Right lobe of liver (tissue), 6 donors: ENCODE measurements at regions not wholly inside any gene's neighbourhood (a gene's known extent, or its start where the extent isn't known, plus 50 kb on each side); places are given as distances from the start of the nearest gene placed in this dataset.

Experiments
- ATAC-seq, 4 donors: fragments of 200-7000 bp; cut with Tn5 transposase; one replicate each; pipeline ENCODE4 v1.9.1; 2020; ENCODE audit warnings: mild to moderate bottlenecking in 4 of 4, moderate library complexity in 4 of 4
- DNase-seq, 3 donors: peaks; one replicate each; pipeline ENCODE4 v3.0.0-alpha.2; 2020
- H3K27ac ChIP-seq, 3 donors: fragments of 200-600 bp; one replicate each; pipeline ENCODE4 v1.8.0; 2022
- H3K27me3 ChIP-seq, 2 donors: fragments of 200-600 bp; one replicate each; pipeline ENCODE4 v1.8.0; 2022
- H3K36me3 ChIP-seq, 4 donors: fragments of 200-600 bp; sonication (generic) in 1 of 4; one replicate each; pipeline versions ENCODE4 v1.5.1 to v1.8.0; 2017 to 2022; ENCODE audit warnings: control low read depth in 1 of 4
- H3K4me1 ChIP-seq, 4 donors: fragments of 200-600 bp; sonication (generic) in 1 of 4; one replicate each; pipeline versions ENCODE4 v1.5.1 to v1.8.0; 2017 to 2022; ENCODE audit warnings: control low read depth in 1 of 4
- H3K4me3 ChIP-seq, 3 donors: fragments of 200-600 bp; one replicate each; pipeline ENCODE4 v1.8.0; 2022
- H3K9me3 ChIP-seq, 4 donors: fragments of 200-600 bp; sonication (generic) in 1 of 4; one replicate each; pipeline versions ENCODE4 v1.5.1 to v1.8.0; 2017 to 2022; ENCODE audit warnings: control low read depth in 1 of 4
- POLR2A ChIP-seq: fragments of 450-650 bp; IDR thresholded peaks from one replicate; pipeline ENCODE4 v1.6.1; 2017; ENCODE audit warnings: antibody characterized with exemption, mild to moderate bottlenecking
- WGBS: methylation state at CpG from one replicate; pipeline ENCODE4 v1.1.6; 2018; ENCODE audit warnings: low coverage, low lambda C conversion rate; ENCODE audit not compliant: insufficient coverage; ENCODE audit errors: missing lambda C conversion rate; 5-methylcytosine and 5-hydroxymethylcytosine counted together
- intact Hi-C, 2 donors: fragments of 100-400 bp; cut with DNase I; formaldehyde crosslinking; loops; one replicate each; pipeline versions ENCODE4 v1.11.2 to v1.14.1; 2022
- TF ChIP-seq, protein P1 (sequence below), 4 donors: fragments of 200-600 bp in 3 of 4; fragments of 450-650 bp in 1 of 4; IDR thresholded peaks; one replicate each; pipeline versions ENCODE4 v1.5.1 to v1.8.0; 2016 to 2022; ENCODE audit warnings: antibody characterized with exemption in 4 of 4, mild to moderate bottlenecking in 2 of 4
- donor health status: DM: no; HTN: yes; CAD: no.
- donor health status: DM: no; HTN: no; CAD: no.
- donor health status: DM: no; HTN: no; CAD: no.
- donor health status: DM: no; HTN: yes; CAD: no.
- donor health status: DM: no; HTN: yes; CAD: no.

DNA sequence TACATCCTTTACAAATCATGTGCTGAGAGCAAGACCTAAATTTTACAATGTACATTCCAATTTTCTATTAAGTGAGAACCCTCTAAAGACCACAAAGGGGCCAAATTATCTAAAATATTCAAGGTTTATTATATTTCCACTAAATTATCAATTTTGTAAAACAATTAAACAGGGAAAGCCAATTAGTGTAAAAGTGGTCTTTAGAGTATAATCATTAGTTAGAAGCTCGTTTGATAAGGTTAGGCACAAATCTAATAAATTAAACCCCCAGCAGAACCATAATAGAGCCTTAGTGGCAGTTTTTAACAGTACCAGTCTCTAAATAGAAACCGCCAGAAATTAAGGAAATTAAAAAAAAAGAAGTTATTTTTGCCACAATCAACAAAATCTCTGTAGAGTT lies 249.1 kb upstream of the MANEA start:
- WGBS = 25% methylated on average over 2 of the region's 2 CpGs
- TF ChIP-seq POLR2A = no peak
- TF ChIP-seq, protein P1, sequence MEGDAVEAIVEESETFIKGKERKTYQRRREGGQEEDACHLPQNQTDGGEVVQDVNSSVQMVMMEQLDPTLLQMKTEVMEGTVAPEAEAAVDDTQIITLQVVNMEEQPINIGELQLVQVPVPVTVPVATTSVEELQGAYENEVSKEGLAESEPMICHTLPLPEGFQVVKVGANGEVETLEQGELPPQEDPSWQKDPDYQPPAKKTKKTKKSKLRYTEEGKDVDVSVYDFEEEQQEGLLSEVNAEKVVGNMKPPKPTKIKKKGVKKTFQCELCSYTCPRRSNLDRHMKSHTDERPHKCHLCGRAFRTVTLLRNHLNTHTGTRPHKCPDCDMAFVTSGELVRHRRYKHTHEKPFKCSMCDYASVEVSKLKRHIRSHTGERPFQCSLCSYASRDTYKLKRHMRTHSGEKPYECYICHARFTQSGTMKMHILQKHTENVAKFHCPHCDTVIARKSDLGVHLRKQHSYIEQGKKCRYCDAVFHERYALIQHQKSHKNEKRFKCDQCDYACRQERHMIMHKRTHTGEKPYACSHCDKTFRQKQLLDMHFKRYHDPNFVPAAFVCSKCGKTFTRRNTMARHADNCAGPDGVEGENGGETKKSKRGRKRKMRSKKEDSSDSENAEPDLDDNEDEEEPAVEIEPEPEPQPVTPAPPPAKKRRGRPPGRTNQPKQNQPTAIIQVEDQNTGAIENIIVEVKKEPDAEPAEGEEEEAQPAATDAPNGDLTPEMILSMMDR (IDR thresholded peaks at IDR 0.05) = no peak
- ATAC-seq = no peak
- H3K4me1 ChIP-seq = no peaks in the 10 kb centered on the region
- intact Hi-C loops = no loop called here
- no peaks in the 10 kb centered on the region for H3K27me3 ChIP-seq
- no peak for DNase-seq
- no peaks in the 10 kb centered on the region for H3K36me3 ChIP-seq
- no peak overlapping the region for H3K4me3 ChIP-seq
- H3K9me3 ChIP-seq = no peaks in the 10 kb centered on the region
- no peak overlapping the region for H3K27ac ChIP-seq

- H3K36me3 ChIP-seq = no peaks in the 10 kb centered on the region
- H3K27ac ChIP-seq = no peak overlapping the region
- TF ChIP-seq POLR2A = no peak
- TF ChIP-seq, protein P1 (IDR thresholded peaks at IDR 0.05) = no peak
- ATAC-seq (no peak), DNase-seq (no peak)
- no peaks in the 10 kb centered on the region for H3K9me3 ChIP-seq
- no peak overlapping the region for H3K4me3 ChIP-seq
- intact Hi-C loops = no loop called here
- H3K4me1 ChIP-seq = no peaks in the 10 kb centered on the region
- WGBS = 41% methylated on average over 3 of the region's 3 CpGs
- no peaks in the 10 kb centered on the region for H3K27me3 ChIP-seq
Observed at GRCh38 chr6:95352064-95352795, 225.1 kb upstream of the MANEA start.

DNA sequence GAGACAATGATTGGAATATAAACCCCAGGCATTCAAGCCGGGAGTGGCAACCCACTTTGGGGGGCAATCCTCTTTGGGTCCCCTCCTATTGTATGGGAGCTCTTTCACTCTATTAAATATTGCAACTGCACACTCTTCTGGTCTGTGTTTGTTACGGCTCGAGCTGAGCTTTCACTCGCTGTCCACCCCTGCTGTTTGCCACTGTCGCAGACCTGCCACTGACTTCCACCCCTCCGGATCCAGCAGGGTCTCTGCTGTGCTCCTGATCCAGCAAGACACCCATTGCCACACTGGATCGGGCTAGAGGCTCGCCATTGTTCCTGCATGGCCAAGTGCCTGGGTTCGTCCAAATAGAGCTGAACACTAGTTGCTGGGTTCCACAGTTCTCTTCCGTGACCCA lies 222.8 kb upstream of the MANEA start:
- Histone ChIP-seq H3K27me3 (no peaks in the 10 kb centered on the region), H3K4me1 (peaks cover 0 to 8% (median 0%) of the 10 kb centered on the region in 4 donors), H3K36me3 (no peaks in the 10 kb centered on the region), H3K27ac (no peak overlapping the region), H3K9me3 (no peaks in the 10 kb centered on the region), H3K4me3 (no peak overlapping the region)
- intact Hi-C loops = no loop called here
- 68% methylated on average over 5 of the region's 10 CpGs for WGBS
- ATAC-seq (no peak), DNase-seq (no peak)
- TF ChIP-seq, protein P1 (IDR thresholded peaks at IDR 0.05) = no peak
- TF ChIP-seq POLR2A = no peak

- H3K4me1 ChIP-seq = peaks cover 0 to 8% (median 0%) of the 10 kb centered on the region in 4 donors
- DNase-seq (no peak), ATAC-seq (peak; percentile 60 to 90 (median 82))
- intact Hi-C loops = no loop called here
- no peaks in the 10 kb centered on the region for H3K27me3 ChIP-seq
- 33% methylated on average over 4 of the region's 4 CpGs for WGBS
- no peak overlapping the region for H3K27ac ChIP-seq
- no peak for TF ChIP-seq POLR2A
- TF ChIP-seq, protein P1 (IDR thresholded peaks at IDR 0.05) = no peak
- no peaks in the 10 kb centered on the region for H3K36me3 ChIP-seq
- no peaks in the 10 kb centered on the region for H3K9me3 ChIP-seq
- H3K4me3 ChIP-seq = no peak overlapping the region
Observed at GRCh38 chr6:95357380-95358020, 219.8 kb upstream of the MANEA start.
